NCI-H526 (cell line): ENCODE measurements at regions not wholly inside any gene's neighbourhood (a gene's known extent, or its start where the extent isn't known, plus 50 kb on each side); places are given as distances from the start of the nearest gene placed in this dataset.
"Not testable (repeated sequence)": the region's sequence is repeated elsewhere in the genome, so short reads cannot be mapped to it uniquely, and the experiment has no call there.

Experiments used
- DNase-seq, 2 experiments: peaks; one replicate each; lab custom pipeline; 2025; lab: John Stamatoyannopoulos, UW

DNA sequence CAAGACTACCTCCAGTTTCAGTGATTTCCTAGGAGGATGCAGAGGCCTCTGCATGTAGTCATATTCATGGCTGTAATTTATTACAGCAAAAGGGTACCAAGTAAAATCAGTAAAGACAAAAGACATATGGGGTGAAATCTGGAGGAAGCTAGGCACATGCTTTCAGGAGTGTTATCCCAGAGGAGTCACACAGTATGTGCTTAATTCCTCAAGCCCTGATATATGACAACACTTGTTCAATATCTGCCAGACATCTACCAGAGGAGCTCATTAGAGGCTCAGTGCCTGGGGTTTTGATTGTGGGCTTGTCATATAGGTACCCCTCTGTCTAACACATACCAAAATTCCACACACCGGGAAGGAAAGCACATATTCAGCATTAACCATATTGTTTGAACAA, 283.8 kb downstream of the CXCL12 start:
- no peak for DNase-seq

DNA sequence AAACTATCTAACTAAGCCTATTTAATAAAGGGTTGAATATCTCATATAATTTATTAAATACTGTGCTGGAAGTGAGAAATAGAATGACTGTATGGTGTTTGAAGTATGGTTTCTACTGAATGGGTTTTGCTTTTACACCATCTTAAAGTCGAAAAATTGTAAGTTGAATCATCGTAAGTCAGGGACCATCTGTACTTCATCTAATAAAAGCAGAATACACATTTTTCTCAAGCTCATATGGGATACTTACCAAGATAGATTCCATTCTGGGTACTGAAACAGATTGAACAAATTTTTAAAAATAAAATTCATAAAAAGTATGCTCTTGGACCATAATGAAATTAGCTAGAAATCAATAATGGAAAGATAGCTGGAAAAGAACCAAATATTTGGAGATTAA, 285.4 kb downstream of the CXCL12 start:
- DNase-seq: no peak

DNA sequence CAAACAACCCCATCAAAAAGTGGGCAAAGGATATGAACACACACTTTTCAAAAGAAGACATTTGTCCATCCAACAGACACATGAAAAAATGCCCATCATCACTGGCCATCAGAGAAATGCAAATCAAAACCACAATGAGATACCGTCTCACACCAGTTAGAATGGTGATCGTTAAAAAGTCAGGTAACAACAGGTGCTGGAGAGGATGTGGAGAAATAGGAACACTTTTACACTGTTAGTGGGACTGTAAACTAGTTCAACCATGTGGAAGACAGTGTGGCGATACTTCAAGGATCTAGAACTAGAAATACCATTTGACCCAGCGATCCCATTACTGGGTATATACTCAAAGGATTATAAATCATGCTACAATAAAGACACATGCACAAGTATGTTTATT, 288.7 kb downstream of the CXCL12 start:
- not testable (repeated sequence) for DNase-seq

DNA sequence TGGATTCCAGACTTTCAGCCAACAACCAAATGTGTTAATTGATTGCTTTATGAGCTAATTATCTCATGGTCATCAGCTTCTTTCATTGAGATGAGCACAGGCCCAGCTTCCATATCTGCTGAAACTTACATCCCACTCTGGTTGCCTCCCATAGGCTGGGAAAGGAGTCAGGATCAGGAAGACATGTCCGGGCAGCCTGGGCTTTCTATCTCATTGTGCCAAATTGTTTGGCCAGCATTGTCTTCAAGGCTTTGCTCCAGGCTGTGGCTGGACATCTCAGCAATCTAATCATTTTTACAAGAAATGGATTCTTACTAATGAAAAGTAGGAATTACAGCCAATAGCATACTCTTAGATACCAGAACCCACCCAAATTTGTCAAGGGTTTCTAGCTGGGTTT, 295.2 kb downstream of the CXCL12 start:
- DNase-seq: no peak

DNA sequence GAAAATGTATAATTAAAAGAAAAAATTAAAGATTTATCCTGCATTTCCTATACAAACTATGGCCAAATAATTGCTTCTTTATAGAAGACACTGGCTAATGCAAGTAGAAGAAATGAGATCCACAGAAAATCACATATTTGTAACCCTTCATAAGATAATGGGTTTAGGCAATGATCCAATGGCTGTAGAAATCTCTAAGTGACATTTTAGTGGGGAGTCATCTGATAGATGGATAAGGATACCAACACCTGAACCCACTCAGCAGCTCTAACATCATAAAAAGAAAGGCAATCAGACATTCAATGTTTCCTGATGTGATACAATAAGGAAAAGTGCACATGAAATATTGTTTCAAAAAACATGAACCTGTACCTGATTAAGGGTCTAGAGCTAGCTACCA, 297.5 kb downstream of the CXCL12 start:
- no peak for DNase-seq

DNA sequence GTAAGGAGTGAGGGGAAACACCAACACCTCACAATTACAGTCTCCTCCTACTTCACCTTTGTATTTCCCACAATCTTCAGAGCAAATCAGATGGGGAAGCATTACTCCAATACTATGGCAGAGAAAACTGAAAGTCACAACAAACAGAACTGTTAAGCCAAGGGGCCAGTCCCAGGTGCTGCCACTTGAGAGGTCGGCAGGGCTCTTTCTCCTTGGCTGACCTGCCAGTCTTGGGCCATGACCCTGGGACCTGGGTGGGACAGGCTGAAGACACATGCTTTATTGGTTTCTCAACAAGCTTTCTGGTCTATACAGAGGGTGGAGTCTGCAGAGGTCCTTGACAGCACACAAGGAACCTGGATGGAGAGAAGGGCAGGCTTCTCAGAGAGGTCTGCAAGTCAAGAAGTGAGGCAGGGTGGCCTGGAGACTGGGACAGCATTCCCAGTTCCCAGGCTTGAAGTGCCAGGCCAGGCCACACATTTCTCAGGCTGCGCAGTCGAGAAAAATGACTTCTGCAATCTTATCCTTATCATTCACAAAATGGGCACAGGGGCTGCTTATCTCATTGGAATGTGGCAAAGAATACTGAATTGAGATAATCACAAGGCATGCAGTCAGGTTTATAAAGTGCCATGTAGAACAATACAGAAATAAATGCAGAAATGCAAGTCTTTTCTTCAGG, 301.0 kb downstream of the CXCL12 start:
- no peak for DNase-seq

DNA sequence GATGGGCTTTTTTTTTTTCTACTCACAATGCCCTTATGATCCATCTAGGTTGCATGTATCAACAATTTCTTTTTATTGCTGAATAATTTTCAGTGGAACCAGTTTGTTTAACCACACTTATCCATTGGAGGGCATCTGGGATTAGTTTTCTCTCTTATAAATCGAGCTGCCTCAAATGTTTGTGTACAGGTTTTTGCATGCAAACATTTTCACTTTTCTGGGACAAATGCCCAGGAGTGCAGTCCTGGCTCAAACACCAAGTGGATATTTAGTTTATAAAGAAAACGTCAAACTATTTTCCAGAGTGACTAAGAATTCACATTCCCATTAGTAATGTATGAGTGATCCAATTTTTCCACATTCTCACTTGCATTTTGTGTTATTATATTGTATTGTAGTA, 313.4 kb downstream of the CXCL12 start:
- no peak for DNase-seq

DNA sequence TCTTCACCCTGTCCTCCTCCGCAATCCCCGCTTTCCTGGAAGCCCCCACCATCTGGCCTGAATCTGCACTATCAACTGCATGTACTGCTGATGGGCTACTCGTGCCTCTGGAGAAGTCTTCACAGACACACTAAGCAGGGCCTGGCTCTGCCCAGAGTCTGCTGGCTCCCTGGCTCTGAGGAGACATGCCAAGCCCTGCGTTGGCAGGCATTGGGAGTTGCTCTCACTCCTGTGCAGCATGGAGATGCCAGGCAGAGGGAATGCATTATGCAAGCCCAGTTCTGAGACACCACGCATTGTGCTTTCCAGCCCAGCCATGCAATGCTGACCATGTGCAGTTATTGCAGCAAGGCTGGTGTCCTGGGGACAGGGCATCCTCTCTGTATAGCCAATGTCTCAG, 314.6 kb downstream of the CXCL12 start:
- no peak for DNase-seq

DNA sequence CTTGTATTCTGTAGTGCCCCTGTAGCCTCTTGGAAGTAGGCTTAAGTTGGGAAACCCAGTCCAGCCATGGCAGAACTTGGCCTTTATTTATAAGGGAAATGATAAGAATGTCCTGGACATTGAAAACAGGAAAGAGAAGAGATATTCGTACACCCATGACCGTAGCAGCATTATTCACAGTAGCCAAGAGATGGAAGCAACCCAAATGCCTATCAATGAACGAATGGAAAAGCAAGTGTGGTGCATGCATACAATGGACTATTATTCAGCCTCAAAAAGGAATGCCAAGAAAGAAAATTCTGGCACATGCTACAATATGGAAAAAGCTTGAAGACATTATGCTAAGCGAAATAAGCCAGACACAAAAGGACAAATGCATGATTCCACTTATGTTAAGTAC, 315.3 kb downstream of the CXCL12 start:
- no peak for DNase-seq

DNA sequence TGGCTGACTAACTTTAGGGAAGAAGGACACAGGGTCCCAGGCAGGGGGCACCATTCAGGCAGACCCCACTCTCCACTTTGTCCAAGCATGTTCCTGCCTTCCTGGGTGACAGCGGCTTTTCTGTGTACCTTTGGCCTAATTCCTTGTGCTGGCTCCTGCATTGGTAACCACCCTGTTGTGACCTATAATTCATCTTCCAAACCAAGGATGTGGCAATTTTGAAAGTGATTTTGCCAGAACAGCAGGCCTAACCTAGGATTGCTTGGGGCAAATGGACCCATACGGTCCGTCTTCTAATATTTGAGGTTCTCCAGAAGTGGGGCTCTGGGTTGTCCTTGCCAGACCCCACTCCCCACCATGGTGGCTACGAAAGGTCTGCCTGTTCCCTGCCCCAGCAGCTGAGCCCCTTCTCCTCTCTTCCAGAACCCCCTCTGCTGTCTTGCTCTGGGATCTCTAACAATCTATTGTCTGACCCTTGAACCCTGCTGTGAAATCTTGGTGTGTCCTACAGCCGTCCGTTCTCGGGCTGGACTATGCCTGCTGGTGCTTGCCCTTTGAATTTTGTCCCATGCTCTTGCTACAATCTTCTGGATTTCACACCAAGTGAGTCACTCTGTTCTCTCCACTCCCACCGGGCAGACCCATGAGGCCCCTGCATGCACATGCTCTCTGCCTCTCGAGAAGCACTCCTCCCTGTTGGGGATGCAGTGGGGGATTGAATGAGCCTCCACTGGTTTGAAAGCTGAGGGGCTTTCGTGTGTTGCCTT, 316.0 kb downstream of the CXCL12 start:
- DNase-seq: no peak

DNA sequence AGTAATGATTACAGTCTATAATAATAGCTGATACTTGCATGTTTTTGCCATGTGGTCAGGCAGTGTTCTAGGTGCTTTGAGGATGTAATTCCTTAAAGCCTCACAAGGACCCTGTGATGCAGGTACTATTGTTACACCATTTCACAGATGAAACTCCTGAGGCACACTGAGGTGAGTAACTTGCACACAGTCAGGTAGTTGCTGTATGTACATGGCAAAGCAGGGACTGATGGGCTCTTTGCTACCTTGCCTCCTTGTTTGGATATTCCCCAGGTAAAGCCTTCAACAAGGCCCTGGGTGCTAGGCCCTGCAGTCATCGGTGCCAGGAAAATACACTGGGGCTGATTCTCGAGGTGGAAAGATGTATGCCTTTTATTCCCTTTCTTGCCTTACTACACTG, 317.5 kb downstream of the CXCL12 start:
- DNase-seq: no peak

DNA sequence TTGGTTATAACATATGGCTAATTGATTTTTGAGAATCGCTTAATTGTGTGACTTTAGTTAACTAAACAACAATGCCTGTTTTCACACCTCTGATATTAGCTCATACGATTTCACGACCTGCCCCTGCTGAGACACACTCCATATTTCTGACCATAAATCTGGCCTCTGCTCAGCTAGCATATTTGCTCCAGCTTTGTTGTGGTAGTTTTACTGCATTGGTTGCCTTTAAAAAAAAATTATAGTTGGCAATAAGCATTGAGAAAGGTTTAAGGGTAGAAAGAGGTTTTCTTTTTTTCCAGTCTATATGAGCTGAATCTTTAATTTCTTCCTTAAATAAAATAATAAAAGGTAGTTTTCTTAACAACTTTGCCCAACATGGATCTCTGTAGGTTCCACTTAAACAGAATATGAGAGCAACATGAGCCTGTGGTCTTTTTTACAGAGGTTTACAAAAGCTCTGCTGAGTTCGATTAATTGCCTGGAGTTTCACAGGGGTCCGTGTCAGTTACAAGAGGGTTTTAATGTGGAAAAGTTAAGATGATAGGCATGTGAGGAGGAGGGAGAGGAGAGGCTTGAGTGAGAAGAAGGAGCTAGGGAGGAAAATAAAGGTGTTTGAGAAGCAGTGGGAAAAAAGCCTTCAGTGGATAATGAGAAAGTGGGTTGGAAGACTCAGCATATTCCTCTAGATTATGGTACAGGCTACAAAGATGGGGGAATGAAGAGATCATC, 318.2 kb downstream of the CXCL12 start:
- no peak for DNase-seq

DNA sequence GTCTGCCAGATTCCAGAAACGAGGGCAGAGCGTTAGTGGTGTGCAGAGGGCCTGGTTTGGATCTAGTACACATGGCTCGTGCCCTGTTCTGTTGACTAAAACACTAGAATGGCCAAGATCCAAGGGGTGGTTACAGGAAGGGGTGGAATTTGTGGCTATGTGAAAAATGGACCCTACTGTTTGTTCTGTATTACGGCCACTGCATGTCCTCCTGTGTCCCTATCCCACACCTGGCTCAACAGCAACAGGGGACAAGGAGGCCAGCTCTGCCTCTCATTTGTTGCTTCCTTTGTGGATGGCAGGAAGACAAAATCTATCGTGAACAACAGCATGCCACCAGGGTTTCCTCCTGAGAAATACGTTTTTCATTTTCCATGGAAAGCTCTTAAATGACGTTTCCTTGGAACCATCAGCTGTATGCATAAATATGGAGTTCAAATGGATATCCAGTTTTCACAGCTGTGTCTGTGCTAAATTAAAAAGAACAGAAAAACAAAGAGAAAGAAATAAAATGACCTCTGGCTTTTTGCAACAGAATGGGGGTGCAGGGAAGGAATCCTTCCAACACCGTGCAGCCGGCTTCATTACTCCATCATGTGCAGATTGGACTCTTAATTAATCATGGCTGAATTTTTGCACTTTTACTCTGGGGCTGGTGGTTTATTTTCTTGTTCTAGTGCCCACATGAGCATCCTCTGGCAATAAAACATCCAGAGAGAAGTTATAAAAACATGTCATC, 318.9 kb downstream of the CXCL12 start:
- no peak for DNase-seq

DNA sequence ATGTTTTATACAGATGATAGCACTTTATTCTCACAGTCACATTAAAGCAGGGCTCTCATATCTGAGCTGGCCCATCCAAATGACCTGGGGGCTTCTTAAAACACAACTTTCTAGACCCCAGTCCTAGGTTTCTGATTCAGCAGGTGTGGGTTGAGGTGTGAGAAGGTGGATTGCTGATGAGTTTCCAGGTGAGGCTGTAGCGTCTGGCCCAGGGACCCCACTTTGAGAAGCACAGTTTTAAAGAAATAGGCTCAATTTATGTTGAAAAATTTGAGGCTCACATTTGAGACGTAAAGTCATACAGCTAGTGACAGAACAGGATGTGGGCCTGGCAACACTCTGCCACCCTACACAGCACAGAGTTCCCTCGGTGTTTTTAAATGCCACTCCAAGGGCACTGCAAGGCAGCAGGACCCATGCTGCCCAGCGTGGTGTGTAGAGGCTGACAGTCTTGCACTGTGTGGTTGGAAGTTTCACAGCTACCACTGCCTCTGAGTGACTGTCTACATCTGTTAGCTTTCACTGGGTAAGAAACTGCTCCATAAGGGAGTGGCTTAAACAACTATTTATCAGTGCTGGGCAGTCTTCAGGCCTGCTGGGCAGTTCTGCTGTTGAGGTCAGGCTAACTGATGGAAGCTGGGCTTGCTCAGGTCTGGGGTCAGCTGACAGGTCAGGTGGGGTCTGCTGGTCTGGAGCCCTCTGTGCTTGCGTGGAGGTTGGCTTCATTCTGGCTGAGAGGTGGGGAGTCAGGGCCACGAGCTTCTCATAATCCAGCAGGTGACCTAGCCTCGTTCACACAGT, 319.7 kb downstream of the CXCL12 start:
- DNase-seq: no peak

DNA sequence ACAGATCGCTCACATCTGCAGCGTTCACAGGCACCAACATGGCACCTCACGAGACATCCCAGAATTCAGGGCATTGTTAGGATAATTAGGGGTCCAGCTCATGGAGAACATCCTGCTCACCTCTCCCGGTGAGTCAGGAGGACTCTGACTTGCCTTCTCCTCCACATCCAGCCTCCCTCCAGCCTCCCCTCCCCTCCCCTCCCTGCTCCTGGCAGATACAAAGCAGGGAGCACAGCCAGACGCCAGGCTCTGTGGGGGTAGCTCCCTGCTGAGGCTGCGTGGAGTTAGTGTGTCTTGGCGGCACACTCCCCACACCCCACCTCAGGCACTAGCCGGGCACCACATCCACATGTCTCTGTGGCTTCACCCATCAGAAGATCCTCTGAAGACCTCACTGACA, 320.6 kb downstream of the CXCL12 start:
- no peak for DNase-seq

DNA sequence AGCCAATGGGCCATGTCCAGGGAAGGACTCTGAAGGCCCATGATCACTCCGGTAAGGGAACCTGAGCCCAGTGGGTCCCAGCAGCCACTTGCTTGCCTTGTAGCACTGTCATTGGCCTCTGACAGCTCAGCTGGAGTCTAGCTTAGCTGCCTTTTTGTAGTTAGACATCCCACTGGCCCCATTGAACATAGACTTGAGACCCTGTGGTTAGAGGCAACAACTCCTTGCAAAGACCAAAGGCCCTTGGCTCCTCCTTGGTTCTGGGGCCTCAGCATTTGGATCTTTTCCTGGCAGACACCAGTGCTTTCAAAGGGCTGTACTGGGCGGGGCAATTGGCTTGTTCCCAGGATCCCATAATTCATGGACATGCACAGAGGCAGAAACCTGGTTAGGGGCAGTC, 321.2 kb downstream of the CXCL12 start:
- no peak for DNase-seq

DNA sequence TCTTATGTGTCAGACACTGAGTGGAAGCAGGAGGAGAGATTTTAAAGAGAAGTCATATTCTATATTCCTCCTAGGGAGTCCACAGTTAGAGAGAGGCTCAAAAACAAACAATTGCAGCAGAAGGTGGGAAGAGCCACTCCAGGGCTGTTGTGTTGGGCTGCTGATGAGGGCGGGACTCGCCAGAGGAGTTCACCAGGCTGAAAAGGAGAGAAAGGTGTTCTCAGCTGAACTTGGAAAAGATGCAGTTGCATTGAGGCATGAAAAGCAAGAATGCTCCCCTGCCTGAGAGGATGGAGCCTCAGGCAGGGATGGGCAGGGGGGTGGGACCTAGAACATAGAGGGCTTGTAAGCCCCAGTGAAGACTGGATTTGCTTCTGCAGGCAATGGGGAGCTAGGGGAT, 324.2 kb downstream of the CXCL12 start:
- DNase-seq: no peak

DNA sequence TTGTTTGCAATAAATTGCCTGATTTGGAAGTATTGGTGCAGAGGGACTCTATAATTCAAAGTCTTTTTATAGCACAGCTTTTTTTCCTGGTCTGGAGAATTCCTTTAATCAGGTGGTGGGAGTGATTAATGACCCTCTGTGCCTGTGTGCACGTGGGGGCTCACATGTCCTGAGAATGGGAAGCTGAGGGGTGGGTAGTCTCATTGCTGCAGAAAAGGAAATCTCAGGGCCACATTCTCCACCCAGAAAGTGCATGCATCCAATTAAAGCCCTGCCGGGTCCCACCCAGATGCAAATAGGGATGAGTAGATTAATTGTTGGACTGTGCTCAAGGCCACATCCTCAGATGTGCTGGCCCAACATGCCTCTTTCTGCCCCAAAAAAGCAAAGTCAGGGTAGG, 324.7 kb downstream of the CXCL12 start:
- DNase-seq: no peak

DNA sequence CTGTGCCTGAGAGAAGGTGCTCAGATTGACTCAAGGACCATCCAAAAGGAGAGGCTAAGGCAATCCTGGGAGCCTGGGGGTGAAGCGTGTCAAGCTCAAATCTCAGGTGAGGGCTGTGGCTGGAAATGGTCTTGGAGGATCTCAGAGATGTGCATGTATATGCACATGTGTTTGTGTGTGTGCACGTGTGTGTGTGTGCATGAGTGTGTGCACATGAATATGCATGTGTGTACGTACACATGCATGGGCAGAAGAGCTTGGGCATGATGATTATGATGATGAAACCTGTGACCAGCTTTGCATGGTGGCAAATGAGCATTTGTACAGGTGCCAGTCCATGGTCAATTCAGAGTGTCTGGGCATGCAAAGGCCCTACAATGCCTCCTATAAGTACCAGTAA, 326.6 kb downstream of the CXCL12 start:
- DNase-seq: no peak

DNA sequence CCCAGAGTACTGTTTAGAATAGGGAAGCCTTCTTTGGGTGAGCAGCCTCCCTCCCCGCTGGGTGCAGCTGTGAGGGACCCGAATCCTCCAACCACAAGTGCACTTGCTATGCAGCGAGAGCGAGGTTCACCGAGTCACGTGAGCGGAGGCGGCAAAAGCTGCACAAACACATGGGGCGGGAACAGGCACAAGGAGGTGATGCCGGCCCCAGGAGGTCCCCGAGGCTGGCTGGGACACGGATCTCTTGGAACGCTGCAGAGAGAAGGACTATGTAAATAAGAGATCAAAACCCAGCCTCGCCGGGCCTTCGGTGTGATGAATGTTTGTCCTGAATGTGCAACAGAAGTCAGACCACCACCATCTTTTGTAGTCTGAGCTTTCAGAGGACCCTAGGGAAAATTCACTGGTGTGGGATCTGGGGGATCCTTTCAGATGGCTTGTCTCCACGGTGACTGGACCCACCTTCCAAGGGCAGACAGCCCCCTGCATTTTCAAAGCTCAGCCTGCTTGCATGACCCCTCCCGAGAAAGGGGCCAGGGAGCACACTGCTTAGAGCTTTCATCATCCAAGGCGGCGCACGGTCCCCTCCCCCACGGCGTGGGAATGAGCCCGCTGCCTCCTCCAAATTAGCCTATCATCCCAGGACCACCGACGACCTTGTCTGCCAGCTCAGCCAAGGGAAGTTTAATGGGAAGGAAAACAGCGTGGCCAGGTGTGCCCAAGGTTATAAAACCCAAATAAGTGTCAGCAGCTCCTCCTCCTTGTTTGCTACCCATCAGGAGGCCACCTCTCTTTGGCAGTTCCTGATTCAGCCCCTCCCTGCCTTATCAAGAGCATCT, 327.7 kb downstream of the CXCL12 start:
- no peak for DNase-seq

DNA sequence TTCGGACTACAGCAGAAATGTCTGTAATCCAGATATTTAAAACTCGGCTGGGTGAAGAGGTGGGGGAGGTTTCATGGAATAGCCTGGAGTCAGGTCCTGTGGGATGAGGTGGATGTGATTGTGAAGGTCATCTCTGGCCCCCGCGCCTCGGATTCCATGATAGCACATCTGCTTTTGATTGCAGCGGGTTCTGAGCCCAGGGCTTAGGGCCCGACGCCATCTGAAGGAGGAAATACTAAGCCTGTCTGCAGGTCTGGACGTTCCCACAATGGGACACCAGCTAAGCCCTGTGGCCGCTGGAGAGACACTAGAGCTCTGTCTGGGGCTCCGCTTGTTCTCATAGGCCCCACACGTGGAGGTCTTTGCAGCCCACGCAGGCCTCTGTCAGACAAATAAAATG, 328.7 kb downstream of the CXCL12 start:
- no peak for DNase-seq
